GM12891 (cell line): ENCODE measurements at regions not wholly inside any gene's neighbourhood (a gene's known extent, or its start where the extent isn't known, plus 50 kb on each side); places are given as distances from the start of the nearest gene placed in this dataset.

Experiments
- POLR2A ChIP-seq: IDR thresholded peaks from 2 replicates; pipeline ENCODE4 v1.6.1; 2011; ENCODE audit warnings: low read depth, low read length, control low read depth
- POLR2AphosphoS5 ChIP-seq: IDR thresholded peaks from 2 replicates; pipeline ENCODE4 v1.6.1; 2011; ENCODE audit warnings: low read depth, low read length, control low read depth
- TAF1 ChIP-seq: IDR thresholded peaks from 2 replicates; pipeline ENCODE4 v1.6.1; 2011; ENCODE audit warnings: low read depth, low read length, control low read depth

- TF ChIP-seq POLR2AphosphoS5 (no peak), POLR2A (no peak), TAF1 (no peak)
These were observed 139.3 kb downstream of the MRPL14 start for GRCh38 chr6:43987838-43988439.
